Amniotic stem cell (primary cell): ENCODE measurements at regions not wholly inside any gene's neighbourhood (a gene's known extent, or its start where the extent isn't known, plus 50 kb on each side); places are given as distances from the start of the nearest gene placed in this dataset.
"Not testable (repeated sequence)": the region's sequence is repeated elsewhere in the genome, so short reads cannot be mapped to it uniquely, and the experiment has no call there.

ENCODE experiments used
- DNase-seq: peaks from one replicate; lab custom pipeline; 2025; lab: John Stamatoyannopoulos, UW

DNA sequence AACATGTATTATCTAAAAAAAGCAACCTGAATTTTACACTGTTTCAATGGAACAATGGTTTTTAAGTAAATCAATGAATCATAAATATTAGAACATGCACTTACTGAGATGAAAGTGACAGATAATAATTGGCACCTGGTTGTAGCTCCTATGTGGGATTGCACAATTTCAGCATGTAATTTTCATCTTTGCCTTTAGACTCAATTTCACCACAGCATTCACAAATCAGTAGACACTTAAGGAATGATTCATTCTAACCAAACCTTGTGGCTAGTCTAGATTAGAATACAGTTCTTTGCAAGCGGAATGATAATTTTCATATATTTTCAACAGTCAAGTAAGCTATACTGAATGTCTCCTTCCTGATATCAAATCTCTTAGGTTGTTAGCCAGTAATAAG is 853.4 kb downstream of the KCNT2 start:
- no peak for DNase-seq

DNA sequence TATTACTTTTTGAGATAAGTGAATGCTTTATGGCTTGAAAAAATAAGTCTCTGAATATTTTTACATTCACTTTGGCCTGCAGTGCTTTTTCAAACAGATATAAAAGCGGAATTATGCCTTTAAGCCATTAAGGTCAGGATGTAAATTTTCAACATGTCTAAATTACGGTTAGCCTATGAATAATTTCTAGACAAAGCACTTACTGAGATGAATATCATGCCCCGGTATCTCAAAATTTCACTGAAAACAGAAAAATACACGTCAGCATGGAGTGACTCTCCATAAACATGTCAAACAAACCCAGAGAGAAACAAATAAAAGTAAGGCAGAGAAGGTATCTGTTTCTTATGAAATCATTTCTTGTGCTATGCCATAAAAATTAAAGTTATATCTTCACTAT is 853.9 kb downstream of the KCNT2 start:
- DNase-seq: no peak

DNA sequence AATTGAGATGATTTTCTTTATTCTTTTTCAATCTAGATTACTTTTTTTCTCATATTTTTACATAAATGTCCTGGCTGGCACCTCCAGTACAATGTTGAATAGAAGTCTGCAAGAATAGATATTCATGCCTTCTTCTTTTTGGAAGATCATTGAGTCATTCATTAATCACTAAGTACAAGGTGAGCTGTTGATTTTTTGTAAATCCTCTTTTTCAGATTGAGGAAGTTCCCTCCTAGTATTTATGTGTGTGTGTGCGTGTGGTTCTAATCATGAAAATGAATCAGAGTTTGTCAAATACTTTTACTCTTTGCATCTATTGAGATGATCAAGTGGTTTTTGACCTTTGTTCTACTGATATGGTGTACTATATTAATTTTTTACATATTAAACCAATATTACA is 859.3 kb downstream of the KCNT2 start:
- no peak for DNase-seq

DNA sequence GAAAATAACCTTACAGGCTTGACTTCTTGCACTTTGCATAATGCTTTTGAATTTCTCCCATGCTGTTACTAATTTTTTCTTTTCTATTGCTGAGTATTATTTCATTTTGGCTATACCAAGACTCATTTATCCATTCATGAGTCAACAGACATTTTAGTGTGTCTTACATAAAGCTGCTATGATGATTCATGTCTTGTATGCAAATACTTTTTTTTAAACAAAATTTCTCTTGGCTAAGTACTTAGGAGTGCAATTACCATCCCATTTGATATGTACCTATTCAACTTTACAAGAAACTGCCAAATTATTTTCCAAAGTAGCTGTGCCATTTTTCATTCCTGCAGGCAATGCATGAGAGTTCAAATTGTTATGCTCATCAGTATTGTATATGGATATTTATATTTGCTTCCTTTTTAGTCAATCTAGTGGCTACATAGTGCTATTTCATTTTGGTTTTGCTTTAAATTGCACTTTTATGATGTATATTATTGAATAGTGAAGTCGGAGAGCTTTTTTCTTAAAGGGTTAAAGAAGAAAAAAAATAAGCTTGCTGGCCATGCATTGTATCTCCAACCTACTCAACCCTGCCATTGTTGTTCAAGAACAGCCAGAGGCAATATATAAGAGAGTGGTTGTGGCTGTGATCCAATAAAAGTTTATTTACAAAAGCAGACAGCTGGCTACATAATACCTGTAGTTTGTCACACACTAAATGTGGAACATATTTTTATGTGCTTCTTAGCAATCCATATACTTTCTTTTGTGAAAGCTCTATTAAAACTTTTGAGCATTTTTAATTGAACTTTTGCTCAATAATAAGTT is 862.8 kb downstream of the KCNT2 start:
- no peak for DNase-seq

DNA sequence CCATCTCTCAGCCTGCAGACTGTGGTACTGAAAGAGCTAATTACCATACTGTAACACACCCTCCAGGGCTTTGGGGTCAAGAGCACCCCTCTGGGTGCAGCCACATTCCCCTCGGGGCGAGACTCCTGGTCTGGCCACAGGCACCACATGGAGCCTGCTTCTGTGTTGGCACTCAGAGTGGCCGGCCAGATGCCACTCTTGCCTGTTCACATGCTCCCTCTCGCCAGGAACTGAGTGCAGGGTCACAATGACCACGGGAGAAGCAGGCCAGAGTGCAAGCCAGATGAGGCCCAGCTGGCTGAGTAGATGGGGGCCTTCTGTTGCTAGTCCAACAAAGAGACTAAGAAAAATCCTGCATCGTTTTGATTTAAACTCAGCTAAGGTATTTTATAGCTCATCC is 864.0 kb downstream of the KCNT2 start:
- no peak for DNase-seq

DNA sequence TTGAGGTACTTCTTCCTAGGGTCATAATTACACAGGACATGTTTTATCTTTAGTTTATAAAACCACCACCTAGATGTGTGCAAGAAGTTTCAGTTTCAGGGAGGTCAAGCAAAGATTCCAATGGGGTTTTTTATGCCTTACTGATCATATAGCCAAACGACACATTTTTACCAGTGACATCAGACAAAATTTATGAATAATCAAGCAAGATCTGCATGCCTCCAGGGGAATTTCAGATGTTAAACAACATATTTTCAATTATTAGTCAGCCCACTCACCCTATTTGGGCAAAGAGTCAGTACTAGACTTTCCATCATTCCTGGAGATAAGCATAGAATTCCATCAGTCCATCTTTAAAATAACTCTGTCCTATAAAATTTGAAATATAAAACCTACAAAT is 867.4 kb downstream of the KCNT2 start:
- peak; percentile 22 for DNase-seq

DNA sequence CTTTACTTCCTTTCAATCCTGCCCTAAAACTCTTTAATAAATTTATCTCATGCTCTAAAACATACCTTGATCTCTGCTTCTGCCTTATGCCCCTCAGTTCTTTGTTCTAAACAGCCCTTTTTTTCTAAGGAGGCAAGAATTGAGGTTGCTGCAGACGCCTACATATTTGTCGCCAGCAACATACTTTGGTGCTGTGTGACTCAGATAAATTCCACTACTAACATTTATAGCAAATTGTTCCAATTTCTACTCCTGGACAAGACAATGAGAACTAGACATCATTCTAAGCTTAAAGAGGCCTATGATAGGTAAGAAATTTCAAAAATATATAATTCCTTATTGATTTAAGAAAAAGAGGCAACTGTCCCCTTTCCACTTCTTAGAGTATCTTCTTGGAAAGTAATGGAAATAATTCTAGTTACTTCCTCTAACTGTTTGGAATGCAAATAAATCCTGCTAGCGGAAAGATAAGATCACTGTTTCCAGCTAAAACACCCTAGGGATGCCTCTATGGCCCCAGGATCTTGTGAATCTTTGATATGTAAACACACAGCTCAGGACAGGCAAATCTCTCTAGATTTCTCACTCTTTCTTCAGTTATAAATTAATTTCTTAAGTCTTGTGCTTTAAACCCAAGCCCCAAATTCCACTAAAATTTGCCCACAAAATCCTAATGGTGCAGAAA is 869.1 kb downstream of the KCNT2 start:
- DNase-seq: no peak

DNA sequence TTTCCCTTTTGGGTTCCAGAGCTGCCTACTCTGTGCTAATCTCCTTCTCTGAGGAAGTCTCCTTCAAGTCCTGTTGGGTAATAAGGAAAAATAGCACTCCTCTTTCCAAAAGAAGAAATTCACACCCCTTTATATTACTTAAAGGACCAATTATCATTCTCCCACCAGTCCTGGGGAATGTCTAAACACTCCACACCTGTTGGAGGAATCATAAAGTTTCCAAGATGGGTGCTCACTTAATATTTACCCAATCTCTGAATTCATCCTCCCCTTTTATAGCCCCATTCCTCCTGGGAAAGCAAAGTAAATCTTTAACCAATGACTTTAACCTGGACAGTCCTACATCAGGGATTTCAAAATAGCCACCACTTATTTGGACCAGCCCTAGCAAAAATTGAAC is 873.1 kb downstream of the KCNT2 start:
- no peak for DNase-seq

DNA sequence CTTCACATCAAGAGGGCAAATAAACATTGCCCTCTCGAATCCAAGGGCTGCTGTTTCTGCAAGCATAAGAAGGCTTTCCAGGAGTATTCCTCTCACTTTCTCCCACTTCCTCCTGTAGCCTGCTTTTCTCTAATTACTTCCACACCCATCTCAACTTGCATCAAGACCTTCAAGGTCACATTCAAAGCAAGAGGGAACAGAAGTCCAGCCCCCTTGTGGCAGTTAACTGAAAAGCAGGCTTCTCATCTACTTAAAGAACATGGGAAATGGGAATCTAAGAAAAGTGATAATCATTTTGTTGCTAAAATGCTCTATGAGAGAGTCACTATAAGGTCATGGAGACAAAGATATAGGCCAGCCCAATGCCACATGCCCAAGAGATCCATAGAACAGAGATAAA is 874.4 kb downstream of the KCNT2 start:
- no peak for DNase-seq

DNA sequence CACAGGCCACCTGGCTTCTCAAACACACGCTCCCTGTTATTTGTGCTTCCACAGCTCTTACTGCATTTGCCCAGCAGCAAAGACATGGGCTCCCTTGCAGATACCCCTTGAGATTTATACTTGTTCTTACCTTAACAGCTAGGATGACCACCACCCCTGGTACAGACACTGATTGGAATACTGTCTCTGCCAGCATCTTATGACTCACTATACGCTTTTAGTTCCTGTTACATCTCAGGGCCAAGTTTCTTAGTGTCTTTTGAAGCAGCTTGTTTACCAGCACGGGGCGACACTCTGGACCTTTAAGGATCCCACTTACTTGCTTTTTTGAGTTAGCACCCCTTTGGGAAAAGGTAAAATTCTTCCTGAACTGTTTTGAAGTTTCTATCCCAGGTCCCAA is 874.8 kb downstream of the KCNT2 start:
- DNase-seq: no peak

DNA sequence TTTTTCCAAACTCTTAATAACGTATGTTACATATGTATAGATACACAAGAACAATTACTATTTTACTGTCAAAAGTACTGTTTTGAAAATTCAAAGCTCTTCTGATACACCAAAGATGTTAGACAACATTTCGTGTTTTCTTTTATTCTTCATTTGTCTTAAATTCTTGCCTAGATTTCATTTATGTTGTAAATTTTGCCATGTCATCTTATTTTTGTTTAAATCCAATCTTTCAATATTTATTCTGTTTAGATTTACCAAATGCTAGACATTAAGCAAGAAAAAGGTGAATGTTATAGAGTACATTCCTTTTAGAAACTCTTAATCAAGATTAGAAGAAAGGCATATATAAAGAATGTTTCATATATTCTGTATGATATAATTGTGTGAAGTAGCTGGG is 876.9 kb downstream of the KCNT2 start:
- DNase-seq: no peak

DNA sequence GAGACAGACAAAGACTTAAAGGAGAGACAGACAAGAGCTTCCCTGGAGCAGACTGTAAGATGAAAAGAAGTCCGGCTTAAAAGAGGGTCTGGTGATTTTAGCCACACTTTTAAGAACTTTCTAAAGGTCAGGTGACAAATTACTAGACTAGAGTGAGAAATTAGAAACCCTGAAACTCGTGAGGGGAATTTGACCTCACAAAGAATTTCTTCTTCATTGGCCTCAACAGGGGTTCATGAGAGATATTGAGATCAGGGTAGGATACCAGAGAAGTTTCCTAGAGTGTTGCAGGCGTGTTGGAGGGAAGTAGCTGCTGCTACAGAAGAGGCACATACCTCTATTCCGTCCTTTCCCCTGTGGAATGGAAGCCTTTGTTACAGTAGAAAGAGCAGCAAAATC is 884.4 kb downstream of the KCNT2 start:
- no peak for DNase-seq

DNA sequence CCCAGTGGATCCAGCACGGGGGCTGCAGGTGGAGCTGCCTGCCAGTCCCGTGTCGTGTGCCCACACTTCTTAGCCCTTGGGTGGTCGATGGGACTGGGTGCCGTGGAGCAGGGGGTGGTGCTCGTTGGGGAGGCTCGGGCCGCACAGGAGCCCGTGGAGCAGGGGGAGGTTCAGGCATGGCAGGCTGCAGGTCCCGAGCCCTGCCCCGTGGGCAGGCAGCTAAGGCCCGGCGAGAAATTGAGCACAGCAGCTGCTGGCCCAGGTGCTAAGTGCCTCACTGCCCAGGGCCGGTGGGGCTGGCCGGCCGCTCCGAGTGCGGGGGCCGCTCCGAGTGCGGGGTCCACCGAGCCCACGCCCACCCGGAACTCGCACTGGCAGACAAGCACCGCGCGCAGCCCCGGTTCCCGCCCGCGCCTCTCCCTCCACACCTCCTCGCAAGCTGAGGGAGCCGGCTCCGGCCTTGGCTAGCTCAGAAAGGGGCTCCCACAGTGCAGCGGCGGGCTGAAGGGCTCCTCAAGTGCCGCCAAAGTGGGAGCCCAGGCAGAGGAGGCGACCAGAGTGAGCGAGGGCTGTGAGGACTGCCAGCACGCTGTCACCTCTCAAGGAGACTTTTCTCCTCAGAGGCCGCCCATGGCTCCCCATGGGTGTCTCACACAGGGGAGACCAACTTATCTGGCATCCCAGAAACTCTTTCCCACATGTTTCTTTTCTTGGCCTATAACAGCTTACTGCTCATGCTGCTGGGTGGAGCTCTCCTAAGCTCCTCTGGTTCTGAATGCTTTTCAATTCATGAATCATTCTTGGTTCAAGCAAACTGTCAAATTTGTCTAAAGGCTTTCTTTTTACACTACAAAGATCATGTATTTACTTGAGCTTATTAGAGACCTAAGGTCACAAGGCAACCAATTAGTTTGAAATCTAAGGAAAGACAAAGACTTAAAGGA is 885.1 kb downstream of the KCNT2 start:
- DNase-seq: not testable (repeated sequence)

DNA sequence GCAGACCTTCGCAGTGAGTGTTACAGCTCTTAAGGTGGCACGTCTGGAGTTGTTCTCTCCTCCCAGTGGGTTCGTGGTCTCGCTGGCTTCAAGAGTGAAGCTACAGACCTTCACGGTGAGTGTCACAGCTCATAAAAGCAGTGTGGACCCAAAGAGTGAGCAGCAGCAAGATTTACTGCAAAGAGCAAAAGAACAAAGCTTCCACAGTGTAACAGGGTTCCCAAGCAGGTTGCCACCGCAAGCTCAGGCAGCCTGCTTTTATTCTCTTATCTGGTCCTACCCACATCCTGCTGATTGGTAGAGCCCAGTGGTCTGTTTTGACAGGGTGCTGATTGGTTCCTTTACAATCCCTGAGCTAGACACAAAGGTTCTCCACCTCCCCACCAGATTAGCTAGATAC is 886.1 kb downstream of the KCNT2 start:
- DNase-seq: not testable (repeated sequence)

DNA sequence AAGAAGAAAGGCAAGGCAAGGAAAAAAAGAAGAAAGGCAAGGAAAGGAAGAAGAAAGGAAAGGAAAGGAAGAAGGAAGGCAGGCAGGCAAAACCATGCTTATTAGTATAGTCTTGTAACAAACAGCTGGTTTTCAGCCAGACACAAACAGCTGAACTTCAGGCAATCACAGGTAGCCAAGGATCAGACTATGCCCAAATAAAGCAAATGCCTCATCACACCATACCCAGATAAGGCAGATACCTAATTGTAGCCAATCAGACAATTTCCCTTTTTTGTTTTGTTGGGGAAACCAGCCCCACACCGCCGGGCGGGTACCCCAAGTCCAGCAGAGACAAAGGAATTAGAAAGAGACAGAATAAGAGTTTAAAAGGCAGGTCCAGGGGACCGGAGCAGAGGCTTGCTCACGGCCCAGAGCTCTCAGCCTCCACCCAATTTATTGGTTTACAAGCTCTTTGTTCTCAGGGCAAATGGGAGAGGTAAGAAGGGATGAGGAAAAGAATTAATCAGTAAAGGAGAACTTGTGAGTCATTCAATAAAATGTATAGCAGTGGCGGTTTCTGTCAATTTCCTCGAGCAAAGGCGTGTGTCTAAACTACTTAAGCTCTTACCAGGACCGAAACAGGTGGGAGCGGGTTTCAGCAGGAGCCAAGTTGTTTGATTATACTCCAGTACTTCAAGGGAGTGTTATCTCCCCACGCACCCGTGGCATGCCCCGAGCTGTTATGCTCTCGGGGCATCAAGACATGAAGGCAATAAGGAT is 886.8 kb downstream of the KCNT2 start:
- DNase-seq: no peak

DNA sequence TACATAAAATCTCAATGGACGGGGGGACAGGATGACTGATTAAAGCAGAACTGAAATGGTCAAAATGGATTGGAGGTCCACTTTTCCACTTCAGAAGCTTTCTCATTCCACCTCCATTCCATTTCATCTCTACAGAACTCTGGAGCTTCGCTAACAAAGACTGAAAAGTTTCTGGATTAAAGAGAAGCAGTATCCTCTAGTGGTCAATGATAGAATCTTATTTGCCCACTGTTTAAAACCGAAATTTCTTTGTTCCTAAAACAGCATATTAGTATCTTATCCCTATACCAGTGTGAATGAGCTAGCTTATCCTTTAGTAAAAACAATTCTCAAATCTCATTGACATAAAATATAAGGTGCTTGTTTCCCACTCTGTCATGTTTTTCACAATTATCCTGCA is 890.6 kb downstream of the KCNT2 start:
- no peak for DNase-seq

DNA sequence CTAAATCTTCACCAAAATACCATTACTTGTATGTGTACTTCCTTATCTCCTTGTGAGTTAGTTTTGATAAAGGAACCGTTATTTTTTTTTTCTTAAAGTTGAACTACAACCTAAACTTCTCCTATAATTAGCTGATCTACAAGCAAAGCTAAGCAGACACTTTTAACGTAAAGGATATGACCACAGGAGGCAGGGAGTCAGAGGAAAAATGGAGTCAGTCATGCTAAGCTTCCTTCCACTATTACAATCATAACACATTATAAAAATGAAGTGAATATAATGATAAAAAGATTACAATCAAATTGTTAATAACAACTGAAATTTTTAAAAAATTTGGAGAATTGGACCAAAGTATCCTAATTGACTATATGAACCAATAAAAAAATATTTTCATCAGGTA is 892.6 kb downstream of the KCNT2 start:
- DNase-seq: no peak

DNA sequence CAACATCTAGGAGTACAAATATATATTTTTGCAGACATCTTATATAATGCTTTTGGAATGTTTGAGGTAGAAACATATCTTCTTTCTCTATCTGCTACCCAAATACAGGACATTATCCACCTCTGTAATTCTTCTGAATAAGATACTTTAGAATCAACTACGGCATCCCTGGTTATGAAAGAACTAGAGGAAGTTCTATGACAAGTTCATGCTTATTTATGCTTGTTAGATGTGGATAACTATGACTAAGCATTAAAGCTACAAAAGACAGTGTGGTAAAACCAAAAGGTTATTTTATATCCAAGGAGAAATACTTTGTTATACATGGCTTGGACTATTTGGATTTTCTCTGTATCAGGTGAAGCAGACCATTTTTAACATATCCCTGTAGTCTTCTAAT is 894.0 kb downstream of the KCNT2 start:
- no peak for DNase-seq

DNA sequence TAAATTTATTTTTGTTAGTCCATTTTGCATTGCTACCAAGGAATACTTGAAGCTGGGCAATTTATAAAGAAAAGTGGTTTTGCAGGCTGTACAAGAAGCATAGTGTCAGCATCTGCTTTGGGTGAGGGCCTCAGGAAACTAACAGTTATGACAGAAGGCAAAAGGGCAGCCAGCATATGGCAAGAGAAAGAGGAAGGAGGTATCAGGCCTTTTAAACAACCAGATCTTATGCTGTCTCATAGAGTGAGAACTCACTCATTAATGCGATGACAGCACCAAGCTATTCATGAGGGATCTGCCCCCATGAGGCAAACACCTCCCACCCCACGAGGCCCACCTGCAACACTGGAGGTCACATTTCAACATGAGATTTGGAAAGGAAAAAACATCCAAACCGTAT is 898.4 kb downstream of the KCNT2 start:
- DNase-seq: no peak

DNA sequence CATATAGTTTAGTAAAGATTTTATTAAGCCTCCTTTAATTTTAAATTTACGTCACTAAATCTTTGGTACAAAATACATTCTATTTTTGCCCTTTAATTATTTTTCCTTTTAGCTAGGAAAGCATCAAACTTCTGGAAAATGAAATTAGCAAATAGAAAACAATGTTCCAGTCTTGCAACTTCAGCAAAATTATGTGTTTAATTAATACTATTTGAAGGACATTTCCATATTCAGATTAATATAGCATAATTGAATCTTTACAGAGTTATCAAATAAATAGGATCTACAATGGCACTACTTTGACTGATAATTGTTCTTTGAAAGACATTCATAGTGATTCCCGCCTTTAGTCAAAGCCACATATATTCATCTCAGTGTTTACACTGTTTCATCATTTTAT is 904.2 kb downstream of the KCNT2 start:
- DNase-seq: no peak

DNA sequence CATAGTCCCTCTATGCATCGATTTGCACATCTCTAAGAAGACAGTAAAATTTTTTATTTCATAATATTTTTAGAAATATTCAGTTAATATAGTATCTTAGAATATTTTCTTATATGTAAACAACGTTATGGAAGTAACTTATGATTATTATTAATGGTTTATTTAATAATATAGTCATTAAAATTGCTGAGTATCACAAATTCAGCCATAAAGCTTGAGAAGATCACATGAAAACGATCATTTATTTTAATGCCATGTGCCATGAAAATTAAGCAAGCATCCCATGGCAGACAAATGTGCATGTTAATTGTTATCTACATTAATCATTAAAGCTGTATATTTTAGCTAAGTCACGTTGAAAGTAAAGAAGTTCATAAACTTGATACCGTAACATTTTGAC is 907.1 kb downstream of the KCNT2 start:
- no peak for DNase-seq

DNA sequence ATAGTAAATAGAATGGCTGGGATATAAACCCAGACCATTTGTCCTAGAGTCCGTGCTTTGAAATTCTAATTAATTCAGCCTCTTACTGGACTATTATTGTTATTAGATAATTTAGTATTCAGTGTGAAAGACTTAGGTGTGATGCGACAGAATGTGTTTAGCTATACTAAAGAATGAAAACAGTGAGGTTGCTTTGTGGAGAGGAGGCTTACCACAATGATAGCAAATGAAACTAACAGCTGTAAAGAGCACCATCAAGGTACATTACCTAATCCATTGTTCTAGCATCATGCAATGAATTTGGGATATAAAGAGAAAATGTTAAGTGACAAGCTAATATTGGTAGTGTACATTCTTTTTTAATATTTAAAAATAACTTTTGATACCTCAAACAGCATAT is 911.1 kb downstream of the KCNT2 start:
- no peak for DNase-seq
